Fibroblast of mammary gland (primary cell): ENCODE measurements at regions not wholly inside any gene's neighbourhood (a gene's known extent, or its start where the extent isn't known, plus 50 kb on each side); places are given as distances from the start of the nearest gene placed in this dataset.

Experiments used
- DNase-seq: peaks from one replicate; pipeline ENCODE4 v3.0.0-alpha.2; 2010; ENCODE audit warnings: low read depth
- H3K4me3 ChIP-seq: 2 replicates; pipeline ENCODE4 v1.5.1; 2011; ENCODE audit warnings: low read depth, mild to moderate bottlenecking, low read length, moderate library complexity; ENCODE audit not compliant: control insufficient read depth
- CTCF ChIP-seq: conservative IDR thresholded peaks from 2 replicates; pipeline ENCODE4 v1.5.1; 2011; ENCODE audit warnings: low read depth, low read length, inconsistent platforms; ENCODE audit not compliant: control insufficient read depth, insufficient read depth

DNA sequence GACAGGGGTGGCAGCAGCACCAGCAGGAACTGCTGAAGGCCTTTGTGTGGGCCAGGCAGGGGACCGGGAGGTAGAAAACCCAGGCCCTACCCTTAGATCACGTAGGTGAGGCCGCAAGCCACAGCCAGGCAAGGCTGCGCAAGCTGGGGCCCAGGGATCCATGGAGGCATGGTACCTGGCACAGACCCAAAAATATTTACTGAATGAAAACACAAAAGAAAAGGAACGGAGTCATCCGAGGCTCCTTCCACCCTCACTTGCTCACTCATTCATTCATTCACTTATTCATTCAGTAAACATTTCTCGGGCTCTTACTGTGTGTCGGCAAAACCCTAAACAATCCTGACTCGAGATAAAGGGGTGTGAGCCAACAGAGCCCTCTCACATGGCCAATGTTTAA is 102.3 kb downstream of the BCOR start:
- TF ChIP-seq CTCF, result no peak
- DNase-seq, result no peak
- no peak overlapping the region for H3K4me3 ChIP-seq

GRCh38 chrX:39996536-39996935 is 101.2 kb downstream of the BCOR start:
- no peak for TF ChIP-seq CTCF
- no peak for DNase-seq
- H3K4me3 ChIP-seq, result no peak overlapping the region

GRCh38 chrX:39998636-39999406 is 98.9 kb downstream of the BCOR start:
- no peak for TF ChIP-seq CTCF
- H3K4me3 ChIP-seq, result no peak overlapping the region
- DNase-seq, result no peak
